H9 (cell line): ENCODE measurements at regions not wholly inside any gene's neighbourhood (a gene's known extent, or its start where the extent isn't known, plus 50 kb on each side); places are given as distances from the start of the nearest gene placed in this dataset.

ENCODE experiments used
- DNase-seq: peaks from one replicate; pipeline ENCODE4 v3.0.0-alpha.2; 2017
- H2AFZ ChIP-seq: one replicate; pipeline ENCODE4 v1.6.1; 2013; ENCODE audit warnings: mild to moderate bottlenecking, low read length, control low read depth, moderate library complexity
- H2AK5ac ChIP-seq: 2 replicates; pipeline ENCODE4 v1.6.1; 2013; ENCODE audit warnings: low read length, control low read depth, mixed read lengths; ENCODE audit not compliant: insufficient read length
- H2BK120ac ChIP-seq: one replicate; pipeline ENCODE4 v1.6.1; 2013; ENCODE audit warnings: low read depth, mild to moderate bottlenecking, low read length, control low read depth, inconsistent platforms; ENCODE audit not compliant: poor library complexity, severe bottlenecking
- H2BK12ac ChIP-seq: 2 replicates; pipeline ENCODE4 v1.6.1; 2013; ENCODE audit warnings: low read length, control low read depth, mixed read lengths, low read depth; ENCODE audit not compliant: insufficient read length
- H2BK15ac ChIP-seq: 2 replicates; pipeline ENCODE4 v1.6.1; 2013; ENCODE audit warnings: low read depth, low read length, control low read depth
- H2BK20ac ChIP-seq: one replicate; pipeline ENCODE4 v1.6.1; 2013; ENCODE audit warnings: low read depth, mild to moderate bottlenecking, low read length, control low read depth, inconsistent platforms; ENCODE audit not compliant: poor library complexity, severe bottlenecking
- H2BK5ac ChIP-seq: 2 replicates; pipeline ENCODE4 v1.6.1; 2013; ENCODE audit warnings: low read length, control low read depth, mixed read lengths; ENCODE audit not compliant: insufficient read length
- H3K14ac ChIP-seq: 2 replicates; pipeline ENCODE4 v1.6.1; 2013; ENCODE audit warnings: low read length, control low read depth; ENCODE audit not compliant: insufficient read depth
- H3K18ac ChIP-seq: 2 replicates; pipeline ENCODE4 v1.6.1; 2013; ENCODE audit warnings: low read depth, mild to moderate bottlenecking, mixed read lengths, low read length, control low read depth; ENCODE audit not compliant: insufficient read length
- H3K23ac ChIP-seq: 2 replicates; pipeline ENCODE4 v1.6.1; 2013; ENCODE audit warnings: low read length, control low read depth, mixed read lengths, low read depth; ENCODE audit not compliant: insufficient read length
- H3K23me2 ChIP-seq: 2 replicates; pipeline ENCODE4 v1.6.1; 2013; ENCODE audit warnings: low read depth, mild to moderate bottlenecking, mixed read lengths, low read length, control low read depth; ENCODE audit not compliant: insufficient read length, poor library complexity, severe bottlenecking
- H3K27ac ChIP-seq: 2 replicates; pipeline ENCODE4 v1.5.1; 2013; ENCODE audit warnings: low read length, control low read depth, mixed read lengths, low read depth; ENCODE audit not compliant: insufficient read length
- H3K27me3 ChIP-seq: 2 replicates; pipeline ENCODE4 v1.6.1; 2013; ENCODE audit warnings: low read length, control low read depth, inconsistent platforms; ENCODE audit not compliant: insufficient read depth
- H3K4ac ChIP-seq: 2 replicates; pipeline ENCODE4 v1.6.1; 2013; ENCODE audit warnings: low read depth, mild to moderate bottlenecking, control low read depth, inconsistent platforms, low read length, moderate library complexity
- H3K4me1 ChIP-seq: 2 replicates; pipeline ENCODE4 v1.6.1; 2013; ENCODE audit warnings: low read length, control low read depth, inconsistent platforms; ENCODE audit not compliant: insufficient read depth
- H3K4me2 ChIP-seq: 2 replicates; pipeline ENCODE4 v1.6.1; 2013; ENCODE audit warnings: low read length, control low read depth, mixed read lengths; ENCODE audit not compliant: insufficient read length, insufficient read depth
- H3K56ac ChIP-seq: 2 replicates; pipeline ENCODE4 v1.6.1; 2013; ENCODE audit warnings: low read depth, mild to moderate bottlenecking, mixed read lengths, low read length, control low read depth; ENCODE audit not compliant: insufficient read length
- H3K79me1 ChIP-seq: 2 replicates; pipeline ENCODE4 v1.6.1; 2013; ENCODE audit warnings: low read depth, mild to moderate bottlenecking, moderate library complexity, low read length, control low read depth, inconsistent platforms; ENCODE audit not compliant: insufficient read depth, poor library complexity, severe bottlenecking
- H3K79me2 ChIP-seq: 2 replicates; pipeline ENCODE4 v1.6.1; 2013; ENCODE audit warnings: low read length, control low read depth, inconsistent platforms; ENCODE audit not compliant: insufficient read depth
- H3K9ac ChIP-seq: 2 replicates; pipeline ENCODE4 v1.6.1; 2013; ENCODE audit warnings: low read length, control low read depth, mixed read lengths; ENCODE audit not compliant: insufficient read length; ENCODE audit errors: extremely low read depth
- H3K9me3 ChIP-seq: one replicate; pipeline ENCODE4 v1.6.1; 2013; ENCODE audit warnings: low read depth, low read length, inconsistent platforms; ENCODE audit not compliant: control insufficient read depth
- H3T11ph ChIP-seq: one replicate; pipeline ENCODE4 v1.6.1; 2013; ENCODE audit warnings: mild to moderate bottlenecking, low read length, control low read depth, inconsistent platforms
- H4K20me1 ChIP-seq: one replicate; pipeline ENCODE4 v1.6.1; 2013; ENCODE audit not compliant: control insufficient read depth, insufficient read length, insufficient read depth
- H4K5ac ChIP-seq: 2 replicates; pipeline ENCODE4 v1.6.1; 2013; ENCODE audit warnings: low read depth, mild to moderate bottlenecking, mixed read lengths, low read length, control low read depth; ENCODE audit not compliant: insufficient read length
- H4K8ac ChIP-seq: replicated peaks from 2 replicates; pipeline ENCODE4 v1.6.1; 2013; ENCODE audit warnings: low read length, control low read depth, mixed read lengths, low read depth; ENCODE audit not compliant: insufficient read length
- H4K91ac ChIP-seq: 2 replicates; pipeline ENCODE4 v1.6.1; 2013; ENCODE audit warnings: low read depth, mild to moderate bottlenecking, moderate library complexity, mixed read lengths, low read length, control low read depth; ENCODE audit not compliant: insufficient read length
- H3K27ac Mint-ChIP-seq, 3 experiments: 2 replicates in 2 of 3; 3 replicates in 1 of 3; pipeline ENCODE4 v1.8.0; 2020 to 2021; ENCODE audit warnings: mixed read lengths in 3 of 3, mild to moderate bottlenecking in 1 of 3, moderate library complexity in 1 of 3
- H3K27me3 Mint-ChIP-seq: 2 replicates; pipeline ENCODE4 v1.8.0; 2021; ENCODE audit warnings: low read depth, mild to moderate bottlenecking, moderate library complexity, mixed read lengths
- H3K36me3 Mint-ChIP-seq, 3 experiments: 2 replicates in 2 of 3; 3 replicates in 1 of 3; pipeline ENCODE4 v1.8.0; 2020 to 2021; ENCODE audit warnings: low read depth in 3 of 3, mixed read lengths in 3 of 3; ENCODE audit not compliant: insufficient read depth in 1 of 3
- H3K4me1 Mint-ChIP-seq, 2 experiments: 2 replicates each; pipeline ENCODE4 v1.8.0; 2020; ENCODE audit warnings: mixed read lengths in 2 of 2
- H3K4me3 Mint-ChIP-seq, 2 experiments: 2 replicates in 1 of 2; 3 replicates in 1 of 2; pipeline ENCODE4 v1.8.0; 2020 to 2021; ENCODE audit warnings: mild to moderate bottlenecking in 2 of 2, mixed read lengths in 2 of 2, moderate library complexity in 1 of 2
- H3K9me3 Mint-ChIP-seq, 2 experiments: 2 replicates in 1 of 2; 3 replicates in 1 of 2; pipeline ENCODE4 v1.8.0; 2020; ENCODE audit warnings: mild to moderate bottlenecking in 2 of 2, mixed read lengths in 2 of 2, moderate library complexity in 1 of 2
- TF ChIP-seq, protein P1 (sequence below): fragments of 200-600 bp; sonication (generic); conservative IDR thresholded peaks from 3 replicates; pipeline ENCODE4 v1.8.0; 2021; ENCODE audit warnings: antibody characterized with exemption, mild to moderate bottlenecking

DNA sequence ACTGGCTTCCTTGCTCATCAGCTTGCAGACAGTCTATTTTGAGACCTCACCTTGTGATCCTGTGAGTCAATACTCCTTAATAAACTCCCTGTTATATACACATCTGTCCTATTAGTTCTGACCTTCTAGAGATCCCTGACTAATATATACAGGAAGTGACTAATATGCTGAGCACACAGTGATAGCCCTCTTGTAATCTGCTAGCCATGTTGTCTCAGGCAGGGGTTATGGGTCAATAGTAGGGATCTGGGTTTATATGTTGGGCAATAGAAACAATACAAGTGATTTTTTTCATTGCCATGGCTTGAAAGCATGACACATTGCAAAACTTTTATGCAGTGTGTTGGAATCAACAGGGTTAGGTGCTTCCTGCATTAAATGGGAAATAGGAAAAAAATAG, 562.2 kb downstream of the GALC start:
- no peak overlapping the region for H2BK20ac ChIP-seq
- no peak overlapping the region for H2AFZ ChIP-seq
- no peak overlapping the region for H2BK12ac ChIP-seq
- H3K27me3 ChIP-seq: no peaks in the 10 kb centered on the region
- H3K9me3 Mint-ChIP-seq: no peaks in the 10 kb centered on the region; a peak in 1 of 5 replicates
- no peak overlapping the region for H3K9ac ChIP-seq
- H4K20me1 ChIP-seq: no peaks in the 10 kb centered on the region
- DNase-seq: no peak
- H2BK5ac ChIP-seq: no peak overlapping the region
- H3K14ac ChIP-seq: no peak overlapping the region
- no peak overlapping the region for H2AK5ac ChIP-seq
- no peak overlapping the region for H4K91ac ChIP-seq
- no peak overlapping the region for H3K18ac ChIP-seq
- no peaks in the 10 kb centered on the region for H3K9me3 ChIP-seq
- no peak overlapping the region for H3K27ac ChIP-seq
- no peak overlapping the region for H2BK120ac ChIP-seq
- peaks cover 6 to 10% of the 10 kb centered on the region in 2 experiments; a peak in 3 of 4 replicates for H3K4me1 Mint-ChIP-seq
- H4K5ac ChIP-seq: no peak overlapping the region
- TF ChIP-seq, protein P1, sequence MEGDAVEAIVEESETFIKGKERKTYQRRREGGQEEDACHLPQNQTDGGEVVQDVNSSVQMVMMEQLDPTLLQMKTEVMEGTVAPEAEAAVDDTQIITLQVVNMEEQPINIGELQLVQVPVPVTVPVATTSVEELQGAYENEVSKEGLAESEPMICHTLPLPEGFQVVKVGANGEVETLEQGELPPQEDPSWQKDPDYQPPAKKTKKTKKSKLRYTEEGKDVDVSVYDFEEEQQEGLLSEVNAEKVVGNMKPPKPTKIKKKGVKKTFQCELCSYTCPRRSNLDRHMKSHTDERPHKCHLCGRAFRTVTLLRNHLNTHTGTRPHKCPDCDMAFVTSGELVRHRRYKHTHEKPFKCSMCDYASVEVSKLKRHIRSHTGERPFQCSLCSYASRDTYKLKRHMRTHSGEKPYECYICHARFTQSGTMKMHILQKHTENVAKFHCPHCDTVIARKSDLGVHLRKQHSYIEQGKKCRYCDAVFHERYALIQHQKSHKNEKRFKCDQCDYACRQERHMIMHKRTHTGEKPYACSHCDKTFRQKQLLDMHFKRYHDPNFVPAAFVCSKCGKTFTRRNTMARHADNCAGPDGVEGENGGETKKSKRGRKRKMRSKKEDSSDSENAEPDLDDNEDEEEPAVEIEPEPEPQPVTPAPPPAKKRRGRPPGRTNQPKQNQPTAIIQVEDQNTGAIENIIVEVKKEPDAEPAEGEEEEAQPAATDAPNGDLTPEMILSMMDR: no peak
- no peak overlapping the region for H3T11ph ChIP-seq
- no peak overlapping the region for H4K8ac ChIP-seq
- H3K79me2 ChIP-seq: no peaks in the 10 kb centered on the region
- H3K4me1 ChIP-seq: no peaks in the 10 kb centered on the region
- H3K4me2 ChIP-seq: no peak overlapping the region
- no peak overlapping the region for H3K27ac Mint-ChIP-seq
- no peaks in the 10 kb centered on the region for H3K36me3 Mint-ChIP-seq
- H3K79me1 ChIP-seq: no peaks in the 10 kb centered on the region
- no peaks in the 10 kb centered on the region for H3K27me3 Mint-ChIP-seq
- H2BK15ac ChIP-seq: no peak overlapping the region
- H3K23me2 ChIP-seq: no peaks in the 10 kb centered on the region
- H3K4ac ChIP-seq: no peak overlapping the region
- no peak overlapping the region for H3K4me3 Mint-ChIP-seq
- H3K56ac ChIP-seq: no peak overlapping the region
- no peak overlapping the region for H3K23ac ChIP-seq
